ENCODE measurements at regions not wholly inside any gene's neighbourhood (a gene's known extent, or its start where the extent isn't known, plus 50 kb on each side); places are given as distances from the start of the nearest gene placed in this dataset.
"Not testable (repeated sequence)": the region's sequence is repeated elsewhere in the genome, so short reads cannot be mapped to it uniquely, and the experiment has no call there.

GRCh38 chr10:9311702-9312499 lies 1257.4 kb downstream of the GATA3 start:
- DNase-seq (ENCODE audit: low read depth in 2 of 2, low spot score in 1 of 2), result no peak

DNA sequence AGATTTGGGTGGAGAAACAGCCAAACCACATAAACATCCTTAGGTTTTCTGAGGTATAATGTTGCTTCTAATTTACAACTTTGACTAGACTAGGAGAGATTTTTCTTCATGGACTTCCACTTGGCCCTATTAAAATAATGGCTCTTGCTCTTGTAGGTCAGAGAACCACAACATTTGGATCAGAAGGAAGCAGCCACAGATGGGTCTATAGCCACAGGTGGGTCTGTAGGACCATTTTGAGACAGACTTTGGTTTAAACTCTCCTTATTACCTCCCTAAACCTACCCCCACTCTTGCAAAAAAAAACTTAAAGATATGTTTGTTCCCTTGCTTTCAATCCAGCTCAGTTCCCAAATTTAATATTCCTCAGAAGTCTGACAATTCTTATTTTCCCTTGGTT lies 1260.8 kb downstream of the GATA3 start:
- DNase-seq (ENCODE audit: low read depth in 2 of 2, low spot score in 1 of 2), result no peak

GRCh38 chr10:9331583-9332008 lies 1277.1 kb downstream of the GATA3 start:
- no peak for DNase-seq (ENCODE audit: low read depth in 2 of 2, low spot score in 1 of 2)

DNA sequence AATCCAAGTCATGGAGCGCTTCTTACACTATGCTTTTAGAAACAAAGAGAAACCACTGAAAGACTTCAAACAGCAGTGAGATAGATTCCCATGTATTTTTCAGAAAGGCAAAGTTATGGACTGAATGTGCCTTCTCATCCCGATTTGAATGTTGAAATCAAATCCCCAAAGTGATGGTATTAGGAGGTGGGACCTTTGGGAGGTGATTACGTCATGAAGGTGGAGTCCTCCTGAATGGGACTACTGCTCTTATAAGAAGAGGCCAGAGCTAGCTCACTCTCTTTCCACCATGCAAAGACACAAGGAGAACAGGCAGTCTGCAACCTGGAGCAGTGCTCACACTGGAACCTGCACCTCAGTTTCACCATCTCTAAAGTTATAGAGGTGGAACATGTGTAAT lies 1279.8 kb downstream of the GATA3 start:
- no peak for DNase-seq (ENCODE audit: low read depth in 2 of 2, low spot score in 1 of 2)

DNA sequence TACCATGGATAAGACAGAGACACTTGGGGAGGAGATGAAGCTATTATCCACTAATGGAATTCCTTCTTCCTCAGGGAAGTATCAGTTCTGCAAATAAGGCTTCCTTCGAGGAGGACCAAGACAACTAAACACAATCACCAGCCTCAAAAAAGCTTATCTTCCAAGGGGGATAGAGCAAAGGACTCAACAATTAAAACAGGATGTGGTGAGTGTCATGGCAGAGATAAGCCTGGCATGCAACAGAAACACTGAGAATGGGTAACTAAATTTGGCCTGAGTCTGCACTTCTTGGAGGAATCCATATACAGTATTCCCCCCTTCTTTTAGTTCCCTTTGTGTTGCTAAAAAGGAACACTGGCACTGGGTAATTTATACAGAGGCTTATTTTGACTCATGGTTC lies 1285.2 kb downstream of the GATA3 start:
- DNase-seq (ENCODE audit: low read depth in 2 of 2, low spot score in 1 of 2), result no peak

GRCh38 chr10:9342885-9343570 lies 1288.5 kb downstream of the GATA3 start:
- no peak for DNase-seq (ENCODE audit: low read depth in 2 of 2, low spot score in 1 of 2)

DNA sequence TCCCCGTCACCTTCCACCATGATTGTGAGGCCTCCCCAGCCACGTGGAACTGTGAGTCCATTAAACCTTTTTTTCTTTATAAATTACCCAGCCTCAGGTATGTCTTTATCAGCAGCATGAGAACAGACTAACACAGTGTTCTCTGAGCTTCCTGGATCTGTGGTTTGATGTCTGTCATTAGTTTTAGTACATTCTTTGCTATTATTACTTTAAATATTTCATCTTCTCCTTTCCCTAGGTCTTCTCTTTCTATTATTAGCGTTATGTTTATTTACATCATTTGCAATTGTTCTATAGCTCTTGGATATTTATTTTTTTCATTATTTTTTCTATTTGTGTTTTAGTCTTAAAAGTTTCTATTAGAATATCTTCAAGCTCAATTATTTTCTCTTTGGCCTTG lies 1293.4 kb downstream of the GATA3 start:
- DNase-seq (ENCODE audit: low read depth in 2 of 2, low spot score in 1 of 2), result not testable (repeated sequence)

DNA sequence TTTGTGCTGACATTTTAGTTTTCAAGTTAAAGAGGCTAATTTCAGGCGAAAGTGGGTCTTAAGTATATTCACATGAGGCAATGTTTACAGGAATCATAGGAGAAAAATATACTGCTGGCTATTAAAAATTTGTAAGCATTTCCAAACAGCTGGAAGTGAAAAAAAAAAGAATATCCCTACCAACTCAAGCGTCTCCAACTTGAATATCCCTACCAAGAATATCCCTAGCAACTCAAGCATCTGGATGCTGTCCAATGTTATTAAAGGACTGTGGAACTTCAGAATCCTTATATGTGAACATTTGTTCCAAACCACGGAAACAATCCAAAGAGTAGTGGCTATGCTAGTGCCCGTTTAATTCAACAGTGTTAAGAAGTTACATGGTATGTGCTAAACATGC lies 1303.0 kb downstream of the GATA3 start:
- no peak for DNase-seq (ENCODE audit: low read depth in 2 of 2, low spot score in 1 of 2)

- no peak for DNase-seq (ENCODE audit: low read depth in 2 of 2, low spot score in 1 of 2)
These were observed 1308.2 kb downstream of the GATA3 start for GRCh38 chr10:9362721-9363120.

DNA sequence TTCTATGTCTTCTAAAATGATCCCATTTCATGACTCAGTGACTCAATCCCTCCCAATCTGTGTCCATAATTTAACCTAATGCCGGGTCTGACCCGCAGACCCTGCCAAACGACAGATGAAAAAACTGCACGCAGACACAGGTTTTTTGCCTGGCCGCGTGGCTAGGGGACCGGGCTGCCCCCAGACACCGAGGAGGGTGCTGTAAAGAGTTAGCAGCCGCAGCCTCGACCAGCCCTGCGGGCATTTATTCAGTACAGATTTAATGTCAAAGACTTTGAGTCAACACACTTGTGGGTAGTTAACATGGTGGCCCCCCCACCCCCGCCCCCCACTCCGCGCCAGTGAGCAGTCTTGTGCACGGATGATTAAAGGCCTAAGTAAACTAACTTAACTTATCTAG lies 1324.7 kb downstream of the GATA3 start:
- no peak for DNase-seq (ENCODE audit: low read depth in 2 of 2, low spot score in 1 of 2)

DNA sequence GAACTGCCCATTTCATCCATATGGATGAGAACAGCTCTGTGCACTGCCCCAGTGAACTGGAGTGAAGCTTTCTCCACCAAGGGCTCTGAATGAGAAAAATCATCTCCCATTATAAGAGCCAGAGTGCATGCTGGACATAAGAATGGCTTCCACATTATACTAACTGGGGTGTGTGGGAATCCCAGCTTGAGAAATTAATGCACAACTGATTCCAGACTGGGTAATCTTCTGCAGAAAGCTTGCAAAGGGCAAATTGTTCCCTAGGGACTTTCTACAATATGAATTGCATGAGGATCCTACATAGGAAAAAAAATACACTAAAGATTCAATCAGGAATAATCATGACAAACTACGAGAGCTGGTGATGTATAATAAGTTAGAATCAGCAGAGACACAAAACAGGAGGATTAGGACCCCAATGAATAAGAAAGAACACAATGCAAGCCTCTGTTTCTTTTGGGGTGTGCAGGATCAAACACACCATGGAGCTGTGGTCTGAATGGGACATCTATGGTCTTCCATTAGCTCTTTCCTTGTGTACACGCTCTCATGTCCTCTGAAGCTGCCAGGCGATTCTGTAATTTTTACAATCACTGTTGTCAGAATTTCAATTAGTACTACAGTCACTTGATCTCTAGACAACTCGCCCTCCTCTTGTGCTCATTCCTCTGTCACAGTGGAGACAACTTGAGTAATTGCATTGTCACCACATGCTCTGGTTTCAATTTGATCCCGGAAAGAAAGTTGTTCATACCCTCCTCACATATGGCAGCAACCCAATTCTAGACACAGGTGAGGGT lies 1327.4 kb downstream of the GATA3 start:
- DNase-seq (ENCODE audit: low read depth in 2 of 2, low spot score in 1 of 2), result no peak

DNA sequence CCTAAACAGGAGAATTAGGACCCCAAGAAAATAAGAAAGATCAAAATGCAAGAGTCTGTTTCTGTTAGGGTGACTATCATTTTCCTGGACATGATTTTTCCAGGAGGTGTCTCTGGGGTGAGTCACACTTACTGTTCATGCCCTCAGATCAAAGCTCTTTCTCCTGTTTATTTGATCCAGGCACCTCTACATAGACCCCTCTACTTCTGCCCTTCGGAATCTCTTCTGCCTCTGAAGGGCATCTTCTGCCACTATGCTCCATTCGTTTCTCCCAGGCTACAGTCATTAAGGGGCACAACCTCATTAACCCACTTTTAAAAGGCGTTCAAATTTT lies 1328.0 kb downstream of the GATA3 start:
- DNase-seq (ENCODE audit: low read depth in 2 of 2, low spot score in 1 of 2), result no peak

- no peak for DNase-seq (ENCODE audit: low read depth in 2 of 2, low spot score in 1 of 2)
These were observed 1336.0 kb downstream of the GATA3 start for GRCh38 chr10:9390516-9390915.

DNA sequence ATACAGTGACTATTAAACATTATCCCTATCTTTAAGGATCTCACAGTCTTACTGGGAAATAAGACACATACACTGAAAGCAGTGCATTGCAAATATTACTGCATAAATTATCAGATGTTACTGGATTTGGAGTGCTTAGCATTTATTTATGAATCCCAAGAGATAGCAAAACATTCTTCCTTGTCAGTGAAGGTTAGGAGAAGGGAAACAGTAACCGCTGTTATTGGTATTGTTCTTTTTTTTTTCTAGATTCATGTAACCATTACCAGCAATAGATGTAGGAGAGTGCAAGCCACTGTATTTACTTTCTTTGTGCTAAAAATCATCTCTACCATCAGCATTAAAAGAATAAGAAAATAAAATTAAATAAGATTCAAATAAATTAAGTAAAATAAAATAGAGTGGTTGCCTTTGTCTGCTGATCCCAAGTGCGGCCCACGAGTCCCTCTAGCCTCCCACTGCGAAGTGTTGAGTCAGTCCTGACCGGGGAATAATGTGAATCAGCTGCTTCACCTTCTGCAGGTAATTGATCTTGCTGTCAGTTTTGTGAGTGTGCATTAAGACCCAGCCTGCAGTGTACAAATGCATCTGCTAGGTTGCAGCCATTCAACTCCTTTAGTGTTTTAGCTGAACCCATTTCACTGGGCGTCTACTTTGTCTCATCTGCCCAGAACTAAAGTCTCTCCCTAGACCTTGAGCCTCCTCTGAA lies 1344.9 kb downstream of the GATA3 start:
- DNase-seq (ENCODE audit: low read depth in 2 of 2, low spot score in 1 of 2), result no peak

DNA sequence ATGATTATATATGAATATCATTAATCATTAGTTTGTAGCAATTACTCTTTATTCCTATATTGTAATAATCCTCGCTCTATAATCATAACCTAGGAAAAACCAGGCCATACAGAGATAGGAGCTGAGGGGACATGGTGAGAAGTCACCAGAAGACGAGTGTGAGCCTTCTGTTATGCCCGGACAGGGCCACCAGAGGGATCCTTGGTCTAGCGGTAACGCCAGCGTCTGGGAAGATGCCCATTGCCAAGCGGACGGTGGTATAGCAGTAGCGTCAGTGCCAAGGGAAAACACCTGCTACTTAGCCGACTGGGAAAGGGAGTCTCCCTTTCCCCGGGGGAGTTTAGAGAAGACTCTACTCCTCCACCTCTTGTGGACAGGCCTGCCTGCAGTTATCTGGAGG lies 1347.6 kb downstream of the GATA3 start:
- DNase-seq (ENCODE audit: low read depth in 2 of 2, low spot score in 1 of 2), result not testable (repeated sequence)

DNA sequence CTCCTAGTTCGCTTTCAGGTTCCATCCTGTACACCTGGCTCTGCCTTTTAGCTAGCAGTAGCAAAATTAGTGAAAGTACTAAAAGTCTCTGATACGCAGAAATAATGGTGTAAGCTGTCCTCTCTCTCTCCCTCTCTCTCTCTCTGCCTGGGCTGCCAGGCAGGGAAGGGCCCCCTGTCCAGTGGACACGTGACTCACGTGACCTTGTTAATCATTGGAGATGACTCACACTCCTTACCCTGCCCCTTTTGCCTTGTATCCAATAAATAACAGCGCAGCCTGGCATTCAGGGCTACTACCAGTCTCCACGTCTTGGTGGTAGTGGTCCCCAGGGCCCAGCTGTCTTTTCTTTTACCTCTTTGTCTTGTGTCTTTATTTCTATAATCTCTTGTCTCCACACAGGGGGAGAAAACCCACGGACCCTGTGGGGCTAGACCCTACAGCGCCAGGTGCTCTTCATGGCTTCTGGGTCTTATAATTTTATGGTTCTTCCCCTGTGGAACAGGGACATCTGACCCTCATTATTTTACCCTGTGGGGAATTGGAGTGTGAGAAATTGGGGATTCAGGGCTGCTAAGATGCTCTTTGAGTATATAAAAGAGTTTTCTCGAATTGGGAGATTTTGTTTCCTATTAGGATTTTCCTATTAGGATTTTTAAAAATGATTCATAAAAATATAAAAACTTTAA lies 1348.2 kb downstream of the GATA3 start:
- not testable (repeated sequence) for DNase-seq (ENCODE audit: low read depth in 2 of 2, low spot score in 1 of 2)

DNA sequence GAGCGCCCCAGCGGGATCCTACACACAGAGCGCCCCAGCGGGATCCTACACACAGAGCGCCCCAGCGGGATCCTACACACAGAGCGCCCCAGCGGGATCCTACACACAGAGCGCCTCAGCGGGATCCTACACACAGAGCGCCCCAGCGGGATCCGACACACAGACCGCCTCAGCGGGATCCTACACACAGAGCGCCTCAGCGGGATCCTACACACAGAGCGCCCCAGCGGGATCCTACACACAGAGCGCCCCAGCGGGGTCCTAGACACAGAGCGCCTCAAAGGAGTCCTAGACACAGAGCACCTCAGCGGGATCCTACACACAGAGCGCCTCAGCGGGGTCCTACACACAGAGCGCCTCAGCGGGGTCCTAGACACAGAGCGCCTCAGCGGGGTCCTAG lies 1352.7 kb downstream of the GATA3 start:
- DNase-seq (ENCODE audit: low read depth in 2 of 2, low spot score in 1 of 2), result not testable (repeated sequence)

- no peak for DNase-seq (ENCODE audit: low read depth in 2 of 2, low spot score in 1 of 2)
These were observed 1361.8 kb downstream of the GATA3 start for GRCh38 chr10:9416331-9416730.

- no peak for DNase-seq (ENCODE audit: low read depth in 2 of 2, low spot score in 1 of 2)
These were observed 1365.3 kb downstream of the GATA3 start for GRCh38 chr10:9419757-9420156.

GRCh38 chr10:9427209-9427608 lies 1372.7 kb downstream of the GATA3 start:
- no peak for DNase-seq (ENCODE audit: low read depth in 2 of 2, low spot score in 1 of 2)

DNA sequence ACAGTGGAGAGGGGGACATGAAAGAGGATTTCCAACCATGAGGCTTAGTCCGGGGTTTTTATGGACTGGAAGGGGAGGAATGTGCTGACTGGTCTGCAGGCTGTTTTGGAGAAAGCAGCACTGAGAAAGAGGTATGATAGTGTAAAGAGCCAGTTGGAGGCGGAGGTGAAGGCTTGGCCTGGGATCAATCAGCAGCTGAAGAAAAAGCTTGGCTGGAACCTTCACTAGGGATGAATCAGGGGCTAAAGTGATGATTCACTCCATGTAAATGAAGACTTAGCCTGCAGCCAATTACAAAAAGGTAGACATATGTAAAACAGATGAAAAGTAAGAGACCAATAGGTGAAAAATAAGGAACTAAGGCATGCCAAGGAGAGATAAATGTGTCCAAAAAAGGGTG lies 1382.6 kb downstream of the GATA3 start:
- no peak for DNase-seq (ENCODE audit: low read depth in 2 of 2, low spot score in 1 of 2)
